HG03558 (cell line): ENCODE measurements at regions not wholly inside any gene's neighbourhood (a gene's known extent, or its start where the extent isn't known, plus 50 kb on each side); places are given as distances from the start of the nearest gene placed in this dataset.
"Not testable (repeated sequence)": the region's sequence is repeated elsewhere in the genome, so short reads cannot be mapped to it uniquely, and the experiment has no call there.

Experiments
- ATAC-seq: cut with Tn5 transposase; IDR thresholded peaks from one replicate; pipeline ENCODE4 v1.9.1; 2021; ENCODE audit warnings: moderate number of reproducible peaks; ENCODE audit not compliant: unreplicated experiment; ENCODE audit errors: extremely low read depth

- no peak for ATAC-seq
Measured at GRCh38 chr3:4065554-4065953, 237.6 kb upstream of the SETMAR start.

DNA sequence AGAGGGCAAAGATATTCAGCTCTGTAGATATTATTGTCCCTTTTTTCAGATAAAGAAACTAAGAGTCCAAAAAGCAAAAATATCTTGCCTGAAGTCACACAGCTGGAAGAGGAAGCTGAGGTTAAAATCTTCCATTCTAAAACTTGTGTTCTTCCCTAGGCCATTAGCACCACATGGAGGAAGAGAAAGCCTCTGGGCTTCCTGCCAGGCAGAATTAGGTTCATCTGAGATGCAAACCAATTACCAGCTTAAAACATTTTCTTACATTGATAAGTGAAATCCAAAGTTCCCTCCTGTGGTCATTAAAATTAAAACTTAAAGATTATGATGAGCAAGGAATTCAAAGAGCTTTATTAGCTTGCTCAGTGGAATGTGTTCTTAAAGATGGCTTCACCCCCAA lies 235.3 kb upstream of the SETMAR start:
- no peak for ATAC-seq

GRCh38 chr3:4069796-4070195 lies 233.4 kb upstream of the SETMAR start:
- ATAC-seq, result no peak

DNA sequence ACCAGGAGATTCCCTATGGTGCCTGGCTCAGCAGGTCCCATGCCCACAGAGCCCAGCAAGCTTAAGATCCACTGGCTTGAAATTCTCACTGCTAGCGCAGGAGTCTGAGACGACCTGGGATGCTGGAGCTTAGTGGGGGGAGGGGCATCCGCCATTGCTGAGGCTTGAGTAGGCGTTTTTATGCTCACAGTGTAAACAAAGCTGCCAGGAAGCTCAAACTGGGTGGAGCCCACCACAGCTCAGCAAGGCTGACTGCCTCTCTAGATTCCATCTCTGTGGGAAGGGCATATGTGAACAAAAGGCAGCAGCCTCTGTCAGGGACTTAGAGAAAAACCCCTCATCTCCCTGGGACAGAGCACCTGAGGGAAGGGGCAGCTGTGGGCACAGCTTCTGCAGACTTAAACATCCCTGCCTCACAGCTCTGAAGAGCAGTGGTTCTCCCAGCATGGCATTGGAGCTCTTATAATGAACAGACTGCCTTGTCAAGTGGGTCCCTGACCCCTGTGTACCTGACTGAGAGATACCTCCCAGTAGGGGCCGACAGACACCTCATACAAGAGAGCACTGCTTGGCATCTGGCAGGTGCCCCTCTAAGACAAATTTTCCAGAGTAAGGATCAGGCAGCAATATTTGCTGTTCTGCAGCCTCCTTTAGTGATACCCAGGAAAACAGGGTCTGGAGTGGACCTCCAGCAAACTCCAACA lies 231.5 kb upstream of the SETMAR start:
- no peak for ATAC-seq

DNA sequence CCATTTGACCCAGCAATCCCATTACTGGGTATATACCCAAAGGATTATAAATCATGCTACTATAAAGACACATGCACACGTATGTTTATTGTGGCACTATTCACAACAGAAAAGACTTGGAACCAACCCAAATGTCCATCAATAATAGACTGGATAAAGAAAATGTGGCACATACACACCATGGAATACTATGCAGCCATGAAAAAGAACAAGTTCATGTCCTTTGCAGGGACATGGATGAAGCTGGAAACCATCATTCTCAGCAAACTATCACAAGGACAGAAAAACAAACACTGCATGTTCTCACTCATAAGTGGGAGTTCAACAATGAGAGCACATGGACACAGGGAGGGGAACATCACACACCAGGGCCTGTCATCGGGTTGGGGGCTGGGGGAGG lies 225.9 kb upstream of the SETMAR start:
- ATAC-seq, result not testable (repeated sequence)

DNA sequence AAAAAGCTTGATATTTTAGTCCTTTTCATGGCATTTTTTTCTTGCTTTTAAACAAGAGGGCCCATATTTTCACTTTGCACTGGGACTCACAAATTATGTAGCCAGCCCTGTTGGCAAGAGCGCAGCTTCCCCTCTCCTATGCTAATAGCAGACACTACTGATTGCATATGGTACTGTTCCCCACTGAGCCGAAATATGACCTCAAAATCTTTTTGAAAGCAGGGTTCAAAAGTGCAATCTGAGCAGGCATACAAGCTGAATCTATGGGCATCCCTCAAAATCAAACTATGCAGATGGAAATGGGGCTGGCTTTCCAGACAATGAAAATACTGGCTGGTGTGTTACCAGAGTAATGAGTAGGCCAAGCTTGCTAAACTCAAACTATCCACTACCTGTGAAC lies 225.2 kb upstream of the SETMAR start:
- ATAC-seq, result no peak

- no peak for ATAC-seq
Measured at GRCh38 chr3:4078903-4079302, 224.3 kb upstream of the SETMAR start.

- ATAC-seq, result no peak
Measured at GRCh38 chr3:4079339-4080195, 223.6 kb upstream of the SETMAR start.

DNA sequence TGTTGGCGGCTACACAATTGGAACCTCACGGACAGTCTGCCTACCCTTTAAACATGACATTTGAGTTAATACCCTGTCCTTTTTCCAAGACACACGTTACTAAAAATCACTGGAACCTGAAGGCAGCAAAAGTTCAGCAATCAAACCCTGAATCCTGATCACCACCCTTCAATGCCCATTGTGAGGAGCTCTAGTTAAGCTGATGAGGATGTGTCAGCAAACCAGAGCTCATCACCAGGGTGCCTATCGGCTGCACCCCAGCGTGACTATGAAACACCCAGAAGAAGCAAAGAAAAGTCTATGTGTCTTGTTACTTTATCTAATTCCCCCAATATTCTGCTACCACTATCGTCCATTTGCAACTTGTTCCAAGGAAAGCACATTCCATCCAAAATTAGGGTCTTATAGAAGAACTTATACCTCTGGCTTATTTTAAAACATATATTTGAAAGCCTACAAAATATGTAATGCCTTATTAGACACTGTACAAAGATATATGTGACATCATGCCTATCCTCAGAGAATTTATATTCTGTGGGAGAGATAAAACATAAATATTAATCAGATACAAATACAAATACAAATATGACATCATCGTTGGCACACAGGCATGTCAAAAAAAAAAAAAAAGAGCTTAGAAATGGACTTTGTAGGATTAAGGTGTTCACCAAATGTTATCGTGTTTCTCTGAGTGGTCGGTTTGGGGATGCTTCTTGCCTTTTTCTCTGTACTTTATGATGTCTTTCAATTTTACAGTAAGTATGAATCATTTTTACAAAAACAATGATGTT lies 219.7 kb upstream of the SETMAR start:
- ATAC-seq, result no peak

DNA sequence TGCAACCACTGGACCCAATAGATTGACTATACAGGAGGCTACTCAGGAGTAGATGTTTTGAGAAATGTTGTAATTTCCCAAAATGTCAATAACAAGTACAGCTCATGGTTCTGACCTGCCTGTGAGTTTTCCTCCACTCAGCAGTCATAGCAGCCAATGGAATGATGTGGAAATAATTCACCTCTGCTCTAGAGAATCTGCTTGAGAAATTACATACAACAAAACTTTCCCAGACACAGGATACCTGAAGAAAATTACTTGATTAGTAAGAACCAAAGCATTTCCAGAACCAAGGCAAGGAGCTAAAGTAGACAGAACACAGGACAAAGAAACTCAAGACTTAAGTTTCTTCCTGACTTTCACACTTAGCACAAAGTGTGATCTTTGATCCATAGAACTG lies 218.9 kb upstream of the SETMAR start:
- no peak for ATAC-seq

DNA sequence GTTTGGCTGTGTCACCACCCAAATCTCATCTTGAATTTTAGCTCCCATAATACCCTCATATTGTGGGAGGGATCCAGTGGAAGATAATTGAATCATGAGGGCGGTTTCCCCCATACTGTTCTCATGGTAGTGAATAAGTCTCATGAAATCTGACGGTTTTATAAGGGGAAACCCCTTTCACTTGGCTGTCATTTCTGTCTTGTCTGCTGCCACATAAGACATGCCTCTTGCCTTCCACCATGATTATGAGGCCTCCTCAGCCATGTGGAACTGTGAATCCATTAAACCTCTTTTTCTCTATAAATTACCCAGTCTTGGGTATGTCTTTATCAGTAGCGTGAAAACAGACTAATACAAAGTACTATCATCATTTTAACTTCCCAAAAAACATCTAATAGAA lies 216.5 kb upstream of the SETMAR start:
- not testable (repeated sequence) for ATAC-seq

DNA sequence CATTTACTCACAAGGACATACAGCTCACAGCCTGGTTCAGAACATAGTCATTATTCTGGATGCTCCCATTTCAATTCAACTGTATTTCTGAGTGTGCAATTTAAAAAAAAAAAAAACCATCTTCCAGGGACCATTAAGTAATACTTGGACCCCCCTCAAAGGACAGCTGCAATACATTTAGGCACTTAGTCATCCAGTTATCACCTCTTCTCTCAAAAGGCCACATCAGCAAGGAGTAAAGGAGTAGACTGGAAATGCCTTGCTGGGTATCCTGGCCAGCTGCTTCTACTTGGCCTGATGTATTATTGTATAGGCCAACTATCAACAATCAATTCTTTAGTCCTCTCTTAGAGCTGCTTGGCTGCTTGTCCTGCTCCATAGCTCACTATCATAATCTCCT lies 211.4 kb upstream of the SETMAR start:
- no peak for ATAC-seq

- no peak for ATAC-seq
Measured at GRCh38 chr3:4097801-4098200, 205.4 kb upstream of the SETMAR start.

- ATAC-seq, result no peak
Measured at GRCh38 chr3:4099607-4100006, 203.6 kb upstream of the SETMAR start.

DNA sequence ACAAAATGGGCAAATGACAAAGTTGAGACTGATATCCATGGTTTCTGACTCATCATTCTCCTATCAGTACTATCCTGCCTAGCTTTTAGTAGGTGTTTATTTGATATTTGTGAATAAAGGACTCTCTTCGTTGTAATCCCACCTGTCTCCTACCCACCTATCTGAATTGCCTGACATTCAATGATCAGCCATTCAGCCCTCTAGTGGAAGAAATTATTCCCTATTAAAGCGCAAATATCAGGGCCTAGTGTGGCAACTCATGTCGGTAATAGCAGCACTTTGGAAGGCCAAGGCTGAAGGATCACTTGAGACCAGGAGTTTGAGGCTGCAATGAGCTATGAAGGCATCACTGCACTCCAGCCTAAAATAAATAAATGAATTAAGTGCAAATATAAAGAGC lies 195.7 kb upstream of the SETMAR start:
- no peak for ATAC-seq

DNA sequence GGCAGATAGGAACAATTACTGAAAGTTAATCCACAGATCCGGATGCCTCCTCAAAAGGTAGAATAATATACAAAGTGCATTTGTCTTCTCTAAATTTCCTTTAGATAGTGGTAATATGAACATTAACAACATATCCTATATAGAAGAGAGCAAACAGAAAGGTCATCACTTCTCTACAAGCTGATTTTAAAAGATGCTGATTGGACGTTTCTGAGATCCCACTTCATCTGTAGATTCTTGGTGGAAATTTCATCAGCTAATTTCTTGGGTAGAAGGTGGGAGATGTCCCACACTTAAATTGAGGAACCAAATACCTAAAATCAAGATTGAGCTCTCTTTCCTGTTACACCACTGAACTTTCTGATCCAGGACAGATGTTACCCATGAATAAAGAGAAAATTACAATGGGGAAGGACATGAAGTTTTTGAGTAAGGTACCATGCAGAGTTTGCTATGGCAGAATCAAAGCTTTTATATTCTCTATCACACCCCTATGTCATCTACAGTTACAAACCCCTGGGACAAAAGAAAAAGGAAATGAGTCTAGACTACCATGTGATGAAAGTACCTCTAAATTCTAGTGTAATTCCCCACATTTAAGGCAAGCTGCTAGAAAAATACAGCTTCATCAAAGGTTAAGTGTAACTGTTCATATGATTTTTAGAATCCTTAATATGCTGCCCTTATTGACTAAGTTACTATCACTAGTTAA lies 189.2 kb upstream of the SETMAR start:
- ATAC-seq, result no peak

DNA sequence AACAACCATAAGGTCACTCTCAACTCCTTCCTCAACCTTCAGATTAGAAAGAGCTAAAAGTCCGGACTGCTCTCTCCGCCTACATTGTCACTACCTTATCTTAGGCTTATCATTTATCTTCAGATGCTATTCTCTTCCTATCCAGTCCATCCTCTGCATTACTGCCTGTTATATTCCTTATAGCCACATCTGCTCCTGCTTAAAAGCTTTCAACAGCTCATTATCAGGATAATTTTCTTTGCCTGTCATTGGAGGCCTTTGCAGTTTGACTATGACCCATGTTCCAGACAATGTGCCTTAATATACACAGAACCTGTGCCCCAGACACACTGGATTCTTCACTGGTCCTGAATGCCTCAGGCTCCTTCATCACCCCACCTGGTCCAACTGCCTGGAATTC lies 184.1 kb upstream of the SETMAR start:
- no peak for ATAC-seq

DNA sequence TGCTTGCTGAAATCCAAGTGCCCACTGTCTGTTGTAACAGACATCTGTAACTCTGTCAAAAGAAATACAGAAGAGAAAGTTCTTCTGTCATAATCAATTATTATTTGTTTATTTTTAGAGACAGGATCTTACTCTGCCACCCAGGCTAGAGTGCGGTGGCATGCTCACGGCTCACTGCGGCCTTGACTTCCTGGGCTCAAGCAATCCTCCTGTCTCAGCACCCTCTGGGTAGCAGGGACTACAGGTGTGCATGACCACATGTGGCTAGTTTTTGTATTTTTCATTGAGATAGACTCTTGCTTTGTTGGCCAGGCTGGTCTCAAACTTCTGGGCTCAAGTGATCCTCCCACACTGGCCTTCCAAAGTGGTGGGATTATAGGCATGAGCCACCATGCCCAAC lies 177.6 kb upstream of the SETMAR start:
- ATAC-seq, result no peak

- no peak for ATAC-seq
Measured at GRCh38 chr3:4138150-4138785, 164.9 kb upstream of the SETMAR start.
